Inflammatory macrophage treated with lipopolysaccharide for 4 hours (primary cell): ENCODE measurements at regions not wholly inside any gene's neighbourhood (a gene's known extent, or its start where the extent isn't known, plus 50 kb on each side); places are given as distances from the start of the nearest gene placed in this dataset.
A peak's percentile ranks its signal among the peaks of the same experiment; 100 is the strongest.

ENCODE experiments used
- DNase-seq: peaks from one replicate; pipeline ENCODE4 v3.0.0-alpha.2; 2020

DNA sequence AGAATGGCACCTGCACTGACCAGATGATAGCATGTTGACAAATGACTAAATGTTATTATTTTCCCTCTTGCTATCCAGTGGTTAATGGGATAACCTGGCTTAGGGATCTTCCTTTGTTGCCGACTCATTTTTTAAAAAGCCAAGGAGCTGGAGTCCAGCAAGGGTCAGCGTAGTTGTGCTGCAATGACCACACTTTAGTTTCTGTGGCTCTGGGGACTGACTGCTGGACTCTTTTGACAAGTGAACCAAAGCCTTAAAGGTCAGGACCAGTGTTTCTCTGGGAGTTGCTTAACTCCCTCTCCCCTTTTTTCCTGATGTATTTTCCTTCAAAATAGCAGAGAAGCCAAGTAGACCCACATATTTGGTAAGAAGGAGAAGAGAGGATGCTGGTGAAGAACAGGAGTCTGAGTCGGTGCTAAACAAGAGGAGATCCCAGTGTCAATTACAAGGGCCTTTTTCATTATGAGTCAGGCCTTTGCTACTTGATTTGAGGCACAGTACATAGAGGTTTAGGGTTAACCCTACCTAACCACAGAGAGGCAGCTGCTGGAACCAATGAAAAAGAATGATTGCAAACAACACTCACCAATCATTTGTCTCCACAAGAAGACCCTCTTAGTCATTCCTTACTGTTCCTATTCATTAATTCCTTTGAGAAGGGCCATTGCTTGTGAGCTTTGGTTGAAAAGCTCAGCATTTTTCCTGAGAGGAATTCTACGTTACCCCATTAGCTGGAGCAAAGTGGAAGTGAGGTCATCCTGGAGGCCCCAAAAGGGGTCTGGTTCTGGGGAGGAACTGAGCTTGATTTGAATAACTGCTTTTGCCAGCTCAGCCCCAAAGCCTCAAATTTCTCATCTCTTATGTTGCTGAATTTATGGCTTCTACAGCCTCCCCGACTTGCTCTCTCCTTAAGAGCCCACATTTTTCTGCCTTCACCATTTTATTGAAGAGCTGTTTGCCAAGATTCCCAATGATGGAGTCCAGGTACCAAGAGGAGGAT lies 137.6 kb upstream of the HNMT start:
- no peak for DNase-seq

DNA sequence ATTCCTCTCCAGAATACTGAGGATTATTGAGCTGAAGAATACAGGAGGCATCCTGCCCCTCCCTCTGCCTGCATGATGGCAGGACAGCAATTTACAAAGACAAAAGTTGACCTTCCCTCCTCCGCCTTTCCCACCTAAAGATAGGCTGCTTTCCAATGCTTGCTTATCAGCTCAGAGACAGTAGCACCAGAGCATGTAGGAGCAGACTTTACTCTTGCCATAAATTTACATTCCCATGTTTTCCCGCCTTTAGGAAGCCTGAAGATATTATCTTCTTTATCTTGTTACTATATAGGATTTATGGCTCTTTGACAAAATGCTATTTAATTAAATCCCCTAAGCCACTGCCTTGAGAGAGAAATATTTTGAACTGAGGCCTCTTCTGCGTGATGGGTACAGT lies 135.6 kb upstream of the HNMT start:
- no peak for DNase-seq

DNA sequence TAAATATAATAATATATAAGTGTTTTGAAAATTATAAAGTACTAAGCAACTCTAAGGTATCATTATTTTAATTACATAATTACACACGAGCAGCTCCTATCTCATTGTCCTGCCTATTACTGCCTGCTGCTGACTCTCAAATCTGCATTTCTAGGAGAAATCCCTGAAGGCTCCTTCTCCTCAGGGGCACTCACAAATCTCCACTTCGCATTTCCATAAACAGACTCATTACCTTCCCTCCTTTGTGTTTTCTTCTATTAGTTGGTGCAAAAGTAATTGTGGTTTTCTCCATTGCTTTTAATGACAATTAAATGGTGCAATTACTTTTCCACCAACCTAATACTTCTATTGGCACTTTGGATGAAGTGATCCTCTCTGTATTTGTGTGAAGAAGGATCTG lies 135.0 kb upstream of the HNMT start:
- no peak for DNase-seq

DNA sequence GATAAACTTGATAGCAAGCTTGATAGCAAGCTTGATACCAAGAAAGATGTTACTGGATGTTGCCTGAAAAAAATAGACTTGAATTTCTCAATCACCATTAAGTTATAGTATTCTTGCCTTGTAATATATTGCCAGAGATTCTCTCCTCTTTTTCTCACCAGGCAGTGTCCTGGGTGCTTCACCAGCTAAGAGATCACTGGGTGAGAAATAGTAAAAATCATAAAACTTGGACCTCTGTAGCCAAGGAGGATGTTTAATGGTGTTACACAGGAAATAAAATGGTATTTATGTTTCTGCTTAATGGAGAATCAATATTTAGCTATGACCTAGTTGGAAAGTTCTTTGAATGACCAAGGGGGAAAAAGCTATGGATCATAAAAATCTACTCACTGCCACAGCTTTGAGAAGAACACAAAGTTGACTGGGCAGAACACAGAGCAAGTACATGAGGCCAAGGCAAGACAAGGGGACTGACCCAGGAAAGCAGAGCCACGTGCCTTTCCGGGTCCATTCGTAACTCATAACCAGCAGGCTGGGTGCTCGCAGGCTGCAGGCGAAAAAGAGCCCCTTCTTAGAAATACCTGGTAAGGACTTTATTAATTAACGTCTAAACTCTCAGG lies 129.4 kb upstream of the HNMT start:
- DNase-seq, result no peak

DNA sequence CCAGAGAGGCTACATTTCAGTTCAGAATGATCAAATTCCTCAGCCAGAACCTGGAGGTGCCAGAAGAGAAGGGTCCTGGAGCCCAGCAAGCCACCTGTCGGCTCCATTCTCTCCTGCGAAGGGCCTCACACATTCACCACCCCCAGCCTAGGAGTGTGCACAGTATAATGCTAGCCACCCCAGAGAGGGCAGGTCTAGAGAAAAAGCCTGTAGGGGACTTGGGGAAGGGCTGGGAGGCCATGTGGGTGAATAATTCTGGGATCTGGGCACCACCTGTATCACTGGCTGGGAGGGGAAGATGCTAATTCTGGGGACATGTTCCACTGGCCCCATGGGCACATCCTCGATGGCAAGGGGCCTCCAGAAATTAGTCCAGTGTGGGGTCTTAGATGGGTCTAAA lies 127.6 kb upstream of the HNMT start:
- DNase-seq, result no peak

DNA sequence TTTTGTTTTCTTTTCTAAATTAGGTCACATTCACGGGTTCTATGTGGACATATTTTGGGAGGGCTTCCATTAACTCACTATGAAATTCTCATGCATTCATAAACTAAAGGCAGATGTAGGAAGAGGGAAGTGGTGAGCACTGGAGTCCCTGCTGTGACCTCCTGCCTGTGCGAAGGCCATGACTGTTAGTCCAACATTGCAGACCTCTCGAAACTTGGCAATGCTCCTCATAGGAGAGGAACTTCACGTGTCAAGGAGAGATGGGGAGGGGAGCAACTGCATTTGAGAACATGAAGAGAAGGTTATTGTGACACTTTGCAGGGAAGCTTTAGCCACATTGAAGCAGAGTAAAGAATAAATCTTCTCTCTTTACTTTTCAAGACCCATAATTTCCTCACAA lies 126.4 kb upstream of the HNMT start:
- no peak for DNase-seq

DNA sequence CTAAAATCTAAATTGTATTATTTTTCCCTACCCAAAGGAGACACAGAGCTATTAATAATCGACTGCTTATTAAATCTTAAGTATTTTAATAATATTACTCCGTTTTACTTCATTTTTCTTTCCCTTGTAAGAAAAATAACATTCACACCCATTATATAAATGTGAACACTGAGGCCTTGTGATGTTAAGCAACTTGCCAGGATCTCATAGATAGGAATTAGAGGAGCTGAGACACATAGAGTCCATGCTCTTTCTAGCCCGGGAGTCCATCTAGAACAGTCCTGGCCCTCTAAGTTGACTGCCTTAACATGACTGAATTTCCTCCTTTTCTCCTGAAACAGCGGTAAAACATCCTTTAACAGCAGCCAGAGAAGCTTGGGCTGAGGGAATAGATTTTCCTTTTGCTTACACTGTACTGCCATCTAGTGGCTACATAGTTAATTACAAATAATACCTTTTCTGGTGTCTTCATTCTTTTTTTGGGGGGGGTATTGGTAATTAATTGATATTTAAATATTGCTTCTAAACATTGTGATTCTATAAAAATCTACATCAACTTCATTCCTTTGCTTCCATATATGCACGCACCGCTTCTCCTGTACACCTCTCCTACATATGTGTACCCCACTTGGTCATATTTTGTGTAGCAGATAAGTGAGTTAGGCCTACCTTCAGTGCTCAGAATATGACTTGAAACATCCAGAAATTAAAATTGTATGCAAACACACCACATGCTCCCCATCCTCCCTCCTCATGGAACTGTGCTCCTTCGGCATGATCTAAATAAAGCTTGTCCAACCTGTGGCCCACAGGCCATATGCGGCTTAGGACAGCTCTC lies 125.8 kb upstream of the HNMT start:
- peak; percentile 43 for DNase-seq

DNA sequence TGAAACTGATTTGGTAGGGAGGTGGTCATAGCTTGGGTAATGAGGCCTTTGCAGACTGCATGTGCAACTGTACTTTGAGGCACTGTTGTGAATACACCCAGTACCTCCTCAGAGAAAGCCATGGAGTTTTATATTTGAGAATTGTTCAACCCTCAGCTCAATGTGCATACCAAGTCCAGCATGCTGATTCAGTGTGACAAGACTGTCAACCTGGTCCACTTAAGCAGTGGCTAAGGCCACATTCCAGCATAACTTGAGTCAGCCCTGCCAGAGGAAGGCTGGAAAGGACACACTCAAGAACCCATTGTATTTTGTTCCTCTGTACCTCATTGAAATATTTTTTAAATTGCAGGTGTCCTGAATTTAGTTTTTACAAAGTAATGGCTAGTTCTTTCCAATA lies 121.8 kb upstream of the HNMT start:
- DNase-seq, result no peak

DNA sequence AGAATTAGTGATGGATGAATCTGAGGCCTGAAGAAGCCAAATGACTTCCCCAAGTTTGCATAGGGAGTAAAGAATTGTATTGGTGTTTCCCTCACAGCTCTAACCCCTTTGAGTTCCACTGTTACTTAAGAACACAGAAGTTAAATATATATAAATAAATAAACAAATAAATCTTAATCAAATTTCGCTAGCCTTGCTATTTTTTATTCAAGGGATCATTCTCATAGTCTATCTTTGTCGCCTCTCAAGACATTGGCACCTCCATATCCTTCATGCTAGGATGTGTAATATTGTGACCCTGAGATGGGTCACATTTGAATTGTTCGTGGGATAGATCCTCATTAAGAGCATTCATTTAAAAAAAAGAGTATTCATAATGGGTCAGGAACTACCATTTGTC lies 121.3 kb upstream of the HNMT start:
- DNase-seq, result no peak

DNA sequence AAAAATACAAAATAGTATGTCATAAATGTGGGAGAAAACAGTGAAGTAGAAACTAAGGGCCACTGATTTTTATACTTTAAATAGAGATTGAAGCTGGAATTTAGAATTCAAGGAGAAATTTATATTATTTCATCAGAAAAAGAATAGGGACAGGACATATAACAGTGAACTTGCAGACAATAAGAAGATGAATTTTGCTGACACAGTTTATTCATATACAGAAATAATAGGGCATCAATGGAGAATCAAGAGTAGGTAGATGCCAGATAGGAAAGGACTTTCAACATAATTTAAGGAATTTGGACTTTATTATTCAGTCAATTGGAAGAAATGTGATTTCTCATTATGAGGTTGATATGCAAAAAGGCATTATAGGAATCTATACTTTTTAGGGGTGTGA lies 118.9 kb upstream of the HNMT start:
- DNase-seq, result no peak

DNA sequence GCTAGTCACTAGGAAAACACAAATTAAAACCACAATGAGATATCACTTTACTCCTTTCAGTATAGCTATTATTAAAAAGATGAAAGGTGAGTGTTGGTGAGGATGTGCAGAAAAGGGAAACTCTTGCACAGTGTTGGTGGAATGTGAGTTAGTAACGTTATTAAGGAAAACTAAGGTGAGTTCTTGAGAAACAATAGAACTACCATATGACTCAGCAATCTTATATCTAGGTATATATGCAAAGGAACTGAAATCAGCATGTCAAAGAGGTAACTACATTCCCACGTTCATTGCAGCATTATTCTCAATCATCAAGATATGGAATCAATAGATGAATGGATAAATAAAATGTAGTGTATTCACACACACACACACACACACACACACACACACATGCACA lies 117.3 kb upstream of the HNMT start:
- no peak for DNase-seq

DNA sequence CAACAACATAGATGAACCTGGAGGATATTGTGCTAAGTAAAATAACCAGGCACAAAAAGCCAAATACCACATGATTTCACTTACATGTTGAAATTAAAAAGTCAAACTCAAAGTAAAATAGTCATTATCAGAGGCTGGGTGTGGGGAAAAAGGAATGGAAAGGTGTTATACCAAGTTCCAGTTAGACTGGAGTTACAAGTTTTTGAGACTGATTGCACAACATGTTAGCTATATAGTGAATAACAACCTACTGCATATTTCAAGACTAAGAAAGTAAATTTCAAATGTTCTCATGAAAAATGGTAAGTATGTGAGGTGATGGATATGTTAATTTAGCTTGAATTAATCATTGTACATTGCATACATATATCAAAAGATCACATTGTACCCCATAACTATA lies 116.8 kb upstream of the HNMT start:
- DNase-seq, result no peak

DNA sequence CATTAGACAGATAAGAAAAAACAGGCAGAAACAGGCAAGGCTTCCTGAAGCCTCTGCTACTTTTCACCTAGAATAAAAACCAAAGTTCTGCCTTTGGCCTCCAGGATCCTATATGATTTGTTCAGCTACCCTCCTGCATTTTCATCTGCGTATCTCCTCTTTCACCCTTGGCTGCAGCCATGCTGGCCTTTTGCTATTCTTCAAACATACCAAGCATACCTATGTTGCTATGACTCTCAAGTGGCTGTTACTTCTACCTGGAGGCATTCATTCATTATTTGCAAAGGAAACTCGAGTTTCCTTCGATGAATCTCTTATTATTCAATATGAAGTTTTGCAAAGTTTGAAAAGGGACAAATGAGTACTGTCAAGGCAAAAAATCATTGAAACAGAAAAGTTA lies 106.4 kb upstream of the HNMT start:
- DNase-seq, result no peak

DNA sequence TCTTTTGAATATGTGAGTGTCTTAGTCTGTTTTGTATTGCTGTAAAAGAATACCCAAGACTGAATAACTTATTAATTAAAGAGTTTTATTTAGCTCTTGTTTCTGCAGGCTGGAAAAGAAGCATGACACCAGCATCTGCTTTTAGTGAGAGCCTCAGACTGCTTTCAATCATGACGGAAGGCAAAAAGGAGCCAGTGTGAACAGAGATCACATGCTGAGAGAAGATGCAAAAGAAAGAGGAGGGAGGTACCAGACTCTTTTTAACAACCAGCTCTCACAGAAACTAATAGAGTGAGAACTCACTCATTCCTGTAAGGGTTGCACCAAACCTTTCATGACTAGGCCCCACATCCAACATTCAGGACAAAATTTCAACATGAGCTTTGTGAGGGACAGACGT lies 101.6 kb upstream of the HNMT start:
- no peak for DNase-seq

DNA sequence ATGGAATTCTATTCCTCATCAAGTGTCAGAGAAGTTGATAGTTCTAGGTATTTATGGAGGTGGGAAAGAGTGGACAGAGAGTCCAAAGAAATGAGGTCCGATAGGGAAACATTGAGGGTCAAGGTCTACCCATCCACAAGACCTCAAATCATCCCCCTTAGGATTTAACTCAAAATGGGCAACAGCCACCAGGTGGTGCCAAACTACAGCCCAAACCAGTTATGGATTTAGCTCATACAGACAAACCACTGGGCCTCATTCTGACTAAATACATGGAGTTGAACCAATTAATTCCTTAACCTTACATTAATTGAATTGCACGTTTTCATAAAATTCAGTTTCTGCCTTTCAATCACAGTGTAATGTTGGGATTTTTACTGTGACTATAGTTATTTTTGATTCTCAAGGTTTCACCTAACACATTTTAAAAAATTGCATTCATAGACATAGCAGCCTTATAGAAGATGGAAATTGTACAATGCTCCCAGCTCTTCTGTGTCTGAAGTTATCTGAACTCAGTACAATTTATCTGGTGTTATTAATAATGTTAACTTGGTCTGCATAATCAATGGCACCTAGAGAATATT lies 98.2 kb upstream of the HNMT start:
- DNase-seq, result peak; percentile 47

DNA sequence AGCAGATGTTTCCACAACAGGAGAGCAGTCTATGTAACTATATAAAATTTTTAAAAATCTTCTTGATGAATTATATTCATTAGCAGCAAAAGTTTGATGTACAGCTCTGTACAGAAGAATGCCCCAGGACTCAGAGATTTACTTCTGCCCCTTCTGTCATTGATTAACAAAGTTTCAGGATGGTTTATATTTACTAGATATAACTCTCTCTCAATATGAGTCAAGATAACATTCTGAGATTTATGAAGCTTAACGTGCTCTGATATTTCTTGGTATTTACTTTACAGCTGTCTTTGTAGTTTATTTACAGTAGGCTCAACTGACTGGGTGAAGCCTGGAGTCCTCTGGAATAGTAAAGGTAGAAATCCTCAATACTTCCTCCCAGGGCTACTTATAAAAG lies 93.6 kb upstream of the HNMT start:
- DNase-seq, result no peak

DNA sequence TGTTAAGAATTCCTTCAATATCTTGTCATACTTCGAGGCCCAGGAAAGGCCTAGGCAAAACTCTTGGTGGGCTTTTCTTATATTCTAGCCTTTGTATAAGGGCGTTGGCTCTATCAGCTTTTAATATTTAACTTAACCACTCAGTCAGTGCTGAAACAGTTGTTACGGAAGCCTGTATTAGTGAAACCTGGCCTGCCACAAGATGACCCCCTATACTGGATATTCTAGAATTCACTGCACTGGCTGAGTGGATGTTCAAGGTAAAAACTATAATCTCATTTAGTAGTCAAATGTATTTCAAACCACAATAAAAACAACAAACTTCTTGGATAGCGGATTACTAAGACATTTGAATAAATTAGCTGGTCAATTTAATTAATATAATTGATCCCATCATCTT lies 91.7 kb upstream of the HNMT start:
- no peak for DNase-seq

DNA sequence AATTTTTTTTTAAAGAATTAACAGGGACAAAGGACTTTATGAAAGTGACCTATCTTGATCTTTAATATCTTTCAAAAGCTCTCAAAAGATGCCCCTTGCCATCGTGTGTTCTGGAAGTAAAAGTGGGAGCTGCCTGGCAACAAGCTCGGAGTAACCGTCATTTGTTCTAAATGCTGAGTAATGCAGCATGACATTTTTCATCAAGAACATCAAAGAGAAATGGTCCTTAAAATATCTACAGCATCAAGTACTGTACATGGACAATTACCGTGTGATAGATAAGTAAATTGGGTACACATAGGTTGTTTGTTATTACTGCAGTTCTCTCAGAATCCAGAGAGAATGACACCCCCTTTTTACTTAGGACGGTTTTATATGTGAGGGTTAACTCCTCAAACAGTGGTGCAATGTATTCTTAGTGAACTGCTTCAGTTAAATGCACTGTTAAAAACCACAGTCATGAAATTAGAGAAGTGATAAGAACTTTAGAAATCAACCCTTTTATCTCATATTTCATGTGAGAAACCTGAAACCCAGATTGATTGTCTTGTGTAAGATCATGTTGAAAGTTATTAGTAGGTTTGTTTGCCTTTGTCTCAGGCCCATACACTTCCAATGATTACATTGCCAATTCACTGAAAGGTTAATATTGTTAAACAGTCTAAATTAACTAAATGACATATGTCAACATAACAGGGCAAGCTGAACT lies 90.6 kb upstream of the HNMT start:
- no peak for DNase-seq

DNA sequence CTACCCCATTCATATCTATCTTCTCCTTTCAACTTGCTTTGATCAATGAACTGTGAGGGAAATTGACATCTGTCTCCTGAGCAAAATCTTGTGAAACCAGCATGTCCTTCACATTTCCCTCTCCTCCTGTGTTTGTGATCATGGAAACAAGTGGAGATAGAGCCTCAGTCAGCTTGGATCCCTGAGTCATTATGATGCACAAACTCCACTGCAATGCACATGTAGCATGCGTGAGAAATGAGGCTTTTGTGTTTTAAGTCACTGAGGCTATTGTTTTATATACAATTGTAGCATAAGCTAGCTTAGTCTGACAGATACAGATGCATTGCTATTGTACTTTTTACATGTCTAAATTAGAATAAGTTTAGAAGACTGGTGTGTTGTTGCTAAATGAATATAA lies 85.2 kb upstream of the HNMT start:
- no peak for DNase-seq

DNA sequence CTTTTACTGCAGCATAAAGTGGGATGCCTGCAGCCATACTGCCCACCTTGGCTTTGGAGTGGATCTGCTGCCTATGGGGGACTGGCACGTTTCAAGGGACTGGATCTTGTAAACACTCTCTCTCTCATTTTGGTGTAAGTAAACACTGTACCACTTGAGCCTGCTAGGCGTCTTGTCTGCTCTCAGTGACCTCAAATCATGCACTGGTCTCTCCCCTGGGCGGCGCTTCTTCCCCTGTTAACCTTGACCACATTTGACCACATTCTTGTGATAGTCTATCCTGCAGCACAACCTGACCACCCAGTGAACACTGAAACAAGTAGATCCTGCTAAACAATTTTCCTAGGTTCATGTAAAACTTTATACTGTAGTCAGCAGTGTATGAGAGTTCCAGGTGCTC lies 82.6 kb upstream of the HNMT start:
- no peak for DNase-seq

DNA sequence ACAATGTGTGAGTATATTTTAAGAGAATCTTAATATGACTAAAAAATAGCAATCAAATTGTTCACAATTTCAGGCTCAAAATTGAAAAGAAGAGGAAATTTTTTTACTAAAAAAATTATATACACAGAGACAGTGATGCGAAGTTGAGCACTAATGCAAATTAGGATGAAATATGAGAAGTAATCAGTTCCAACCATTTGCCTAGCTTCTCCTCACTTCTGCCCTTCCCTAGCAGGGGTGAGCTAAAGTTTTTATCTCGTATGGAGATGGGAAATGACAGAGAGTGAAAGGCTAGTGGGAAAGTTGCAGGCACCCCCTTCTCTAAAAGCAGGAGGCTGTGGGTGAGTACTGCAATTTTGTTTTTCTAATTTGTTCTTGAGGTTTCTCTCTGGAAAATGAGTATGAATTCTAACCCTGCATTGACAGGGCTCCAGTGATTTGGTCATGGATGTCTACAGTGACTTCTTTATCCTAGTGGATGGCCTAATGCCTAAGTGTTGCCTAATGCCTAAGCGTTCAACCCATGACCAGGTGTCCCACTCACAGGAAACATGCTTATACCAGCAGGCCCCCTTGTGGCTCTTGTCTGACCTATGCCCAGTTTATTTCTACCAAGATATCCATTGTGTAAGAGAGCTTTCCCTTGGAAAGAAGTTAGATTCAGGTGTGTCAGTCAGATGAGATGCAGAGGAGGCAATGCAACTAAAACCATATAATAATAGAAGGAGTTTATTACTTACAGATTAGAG lies 78.0 kb upstream of the HNMT start:
- no peak for DNase-seq

DNA sequence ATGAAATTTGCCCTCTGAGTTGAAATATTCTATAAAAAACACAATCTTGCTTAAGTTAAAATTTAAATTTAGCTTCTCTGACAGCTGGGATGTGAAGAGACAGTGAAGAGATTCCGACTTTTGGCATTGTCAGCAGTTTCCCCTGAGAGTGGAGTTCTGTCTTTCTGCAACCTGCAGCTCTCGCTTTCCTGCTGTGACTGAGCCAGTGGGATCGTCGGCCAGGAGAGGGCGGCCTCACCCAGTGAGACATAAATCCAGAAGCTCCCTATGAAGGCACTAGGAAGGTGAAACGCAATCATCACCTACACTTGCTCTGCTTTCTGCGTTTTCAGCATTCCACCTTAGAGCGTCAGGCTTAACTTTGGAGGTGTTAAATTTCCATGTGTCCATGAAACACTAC lies 75.4 kb upstream of the HNMT start:
- DNase-seq, result no peak
